Naive thymus-derived CD8-positive, alpha-beta T cell (primary cell): ENCODE measurements at regions not wholly inside any gene's neighbourhood (a gene's known extent, or its start where the extent isn't known, plus 50 kb on each side); places are given as distances from the start of the nearest gene placed in this dataset.

Source experiments
- ATAC-seq, 2 donors: fragments of 150-1000 bp; cut with Tn5 transposase in 1 of 2; sonication (Bioruptor Pico), chemical (Tn5 transposase) in 1 of 2; 1 replicate in 1 of 2; 2 replicates in 1 of 2; pipeline ENCODE4 v1.10.0; 2021; ENCODE audit warnings: mild to moderate bottlenecking in 2 of 2, moderate library complexity in 2 of 2
- POLR2A ChIA-PET: fragments of 350-600 bp; sonication (Branson Sonifier 250); formaldehyde crosslinking; loops from one replicate; lab custom pipeline; 2021; ENCODE audit warnings: antibody characterized with exemption; lab: Charles Lee
- DNase-seq, 10 donors: peaks; one replicate each; pipeline versions ENCODE4 v3.0.0 to v3.0.0-alpha.2; 2020 to 2022
- H3K27ac Mint-ChIP-seq, 10 donors: one replicate each; pipeline ENCODE4 v1.8.0; 2020 to 2022; ENCODE audit warnings: mild to moderate bottlenecking in 10 of 10, mixed read lengths in 10 of 10, moderate library complexity in 4 of 10, inconsistent platforms in 1 of 10
- H3K27me3 Mint-ChIP-seq, 5 donors: one replicate each; pipeline ENCODE4 v1.8.0; 2021 to 2022; ENCODE audit warnings: mixed read lengths in 5 of 5
- H3K36me3 Mint-ChIP-seq, 3 donors: one replicate each; pipeline ENCODE4 v1.8.0; 2020 to 2022; ENCODE audit warnings: mixed read lengths in 3 of 3, mild to moderate bottlenecking in 2 of 3, inconsistent platforms in 1 of 3
- H3K4me1 Mint-ChIP-seq, 4 donors: one replicate each; pipeline ENCODE4 v1.8.0; 2021 to 2022; ENCODE audit warnings: mixed read lengths in 4 of 4
- H3K4me3 Mint-ChIP-seq, 10 donors: one replicate each; pipeline ENCODE4 v1.8.0; 2020 to 2022; ENCODE audit warnings: mild to moderate bottlenecking in 10 of 10, mixed read lengths in 10 of 10, moderate library complexity in 6 of 10, inconsistent platforms in 1 of 10
- H3K9me3 Mint-ChIP-seq, 9 donors: one replicate each; pipeline ENCODE4 v1.8.0; 2020 to 2022; ENCODE audit warnings: mixed read lengths in 9 of 9, mild to moderate bottlenecking in 3 of 9, inconsistent platforms in 1 of 9, moderate library complexity in 1 of 9

DNA sequence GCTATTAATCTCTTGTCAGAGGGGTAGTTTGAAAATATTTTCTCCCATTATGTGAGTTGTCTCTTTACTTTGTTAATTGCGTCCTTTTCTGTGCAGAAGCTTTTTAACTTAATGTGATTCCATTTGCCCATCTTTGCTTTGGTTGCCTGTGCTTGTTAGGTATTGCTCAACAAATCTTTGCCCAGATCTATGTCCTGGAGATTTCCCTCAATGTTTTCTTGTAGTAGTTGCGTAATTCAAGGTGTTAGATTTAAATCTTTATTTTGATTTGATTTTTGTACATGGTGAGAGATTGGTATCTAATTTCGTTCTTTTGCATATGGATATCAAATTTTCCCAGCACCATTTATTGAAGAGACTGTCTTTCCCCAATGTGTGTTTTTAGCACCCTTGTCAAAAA lies 567.2 kb downstream of the DNAJB9 start:
- POLR2A ChIA-PET = no interaction called here
- H3K27ac Mint-ChIP-seq = no peak overlapping the region

DNA sequence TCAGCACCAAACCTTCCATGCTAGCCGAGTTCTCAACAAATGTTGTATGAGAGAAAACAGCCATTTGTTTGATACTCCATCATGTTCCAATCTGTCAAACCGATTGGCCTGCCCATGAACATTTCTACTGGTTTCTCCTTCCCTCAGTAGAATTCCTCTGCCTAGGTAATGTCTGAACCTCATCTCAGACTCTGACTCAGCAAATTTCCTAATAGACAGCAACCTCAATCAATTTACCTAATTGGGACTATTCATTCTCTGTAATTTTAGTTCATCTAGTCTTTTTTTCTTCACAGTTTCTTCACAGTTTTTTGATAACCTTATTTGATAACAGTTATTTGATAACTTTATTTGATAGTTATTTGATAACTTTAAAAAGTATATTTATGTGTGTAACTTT lies 585.1 kb downstream of the DNAJB9 start:
- no peak for DNase-seq
- H3K27me3 Mint-ChIP-seq = no peaks in the 10 kb centered on the region
- H3K36me3 Mint-ChIP-seq = no peaks in the 10 kb centered on the region
- ATAC-seq = no peak
- POLR2A ChIA-PET = no interaction called here
- no peak overlapping the region for H3K27ac Mint-ChIP-seq
- H3K4me3 Mint-ChIP-seq = no peak overlapping the region
- H3K4me1 Mint-ChIP-seq = no peaks in the 10 kb centered on the region
- peaks cover 2 to 25% (median 14%) of the 10 kb centered on the region in 9 donors for H3K9me3 Mint-ChIP-seq

More for the DNA sequence above, 567.2 kb downstream of the DNAJB9 start:
- ATAC-seq = no peak
- DNase-seq = no peak
- peaks cover 4 to 46% (median 18%) of the 10 kb centered on the region in 9 donors for H3K9me3 Mint-ChIP-seq
- no peak overlapping the region for H3K4me3 Mint-ChIP-seq
- no peaks in the 10 kb centered on the region for H3K27me3 Mint-ChIP-seq
- H3K36me3 Mint-ChIP-seq = no peaks in the 10 kb centered on the region
- H3K4me1 Mint-ChIP-seq = no peaks in the 10 kb centered on the region

- H3K36me3 Mint-ChIP-seq = no peaks in the 10 kb centered on the region
- ATAC-seq = no peak
- POLR2A ChIA-PET = no interaction called here
- H3K4me1 Mint-ChIP-seq = no peaks in the 10 kb centered on the region
- no peaks in the 10 kb centered on the region for H3K27me3 Mint-ChIP-seq
- H3K9me3 Mint-ChIP-seq = peaks cover 0 to 16% (median 9%) of the 10 kb centered on the region in 9 donors
- no peak for DNase-seq
- H3K4me3 Mint-ChIP-seq = no peak overlapping the region
- no peak overlapping the region for H3K27ac Mint-ChIP-seq
These were observed 588.6 kb downstream of the DNAJB9 start for GRCh38 chr7:109158246-109158645.

- POLR2A ChIA-PET = no interaction called here
- Mint-ChIP-seq H3K27ac (no peak overlapping the region), H3K4me1 (no peaks in the 10 kb centered on the region), H3K36me3 (no peaks in the 10 kb centered on the region), H3K9me3 (peaks cover 0 to 11% (median 0%) of the 10 kb centered on the region in 9 donors), H3K4me3 (no peak overlapping the region), H3K27me3 (no peaks in the 10 kb centered on the region)
- DNase-seq (no peak), ATAC-seq (no peak)
These were observed 607.0 kb downstream of the DNAJB9 start for GRCh38 chr7:109176661-109177060.

GRCh38 chr7:109178342-109178741 lies 608.7 kb downstream of the DNAJB9 start:
- no peak for ATAC-seq
- no peak overlapping the region for H3K27ac Mint-ChIP-seq
- H3K9me3 Mint-ChIP-seq = peaks cover 0 to 21% (median 5%) of the 10 kb centered on the region in 9 donors
- no peaks in the 10 kb centered on the region for H3K4me1 Mint-ChIP-seq
- H3K36me3 Mint-ChIP-seq = no peaks in the 10 kb centered on the region
- POLR2A ChIA-PET = no interaction called here
- no peaks in the 10 kb centered on the region for H3K27me3 Mint-ChIP-seq
- H3K4me3 Mint-ChIP-seq = no peak overlapping the region
- DNase-seq = no peak

DNA sequence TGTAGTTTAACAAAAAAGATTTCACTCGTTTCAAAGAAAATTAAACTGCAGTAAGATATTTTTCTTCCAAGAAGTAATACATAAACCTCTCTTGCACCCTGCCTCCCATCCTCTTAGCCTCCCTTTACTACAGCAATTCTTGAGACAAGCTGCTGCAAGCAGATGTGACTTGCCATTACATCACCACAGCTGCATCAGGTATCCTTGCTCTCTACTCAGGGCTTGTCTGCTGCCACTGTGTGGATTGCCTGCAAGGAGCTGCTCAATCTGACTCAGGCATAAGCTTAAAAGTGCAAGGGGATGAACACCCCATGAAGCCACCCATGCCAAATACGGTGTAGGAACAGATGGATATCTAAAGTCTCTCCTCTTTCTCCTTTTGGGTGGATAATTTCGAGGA lies 609.9 kb downstream of the DNAJB9 start:
- DNase-seq = no peak
- no peak overlapping the region for H3K27ac Mint-ChIP-seq
- H3K27me3 Mint-ChIP-seq = no peaks in the 10 kb centered on the region
- H3K4me3 Mint-ChIP-seq = no peak overlapping the region
- H3K9me3 Mint-ChIP-seq = peaks cover 0 to 24% (median 11%) of the 10 kb centered on the region in 9 donors
- H3K36me3 Mint-ChIP-seq = no peaks in the 10 kb centered on the region
- no peak for ATAC-seq
- H3K4me1 Mint-ChIP-seq = no peaks in the 10 kb centered on the region
- POLR2A ChIA-PET = no interaction called here

GRCh38 chr7:109190766-109191398 lies 621.2 kb downstream of the DNAJB9 start:
- no peaks in the 10 kb centered on the region for H3K27me3 Mint-ChIP-seq

DNA sequence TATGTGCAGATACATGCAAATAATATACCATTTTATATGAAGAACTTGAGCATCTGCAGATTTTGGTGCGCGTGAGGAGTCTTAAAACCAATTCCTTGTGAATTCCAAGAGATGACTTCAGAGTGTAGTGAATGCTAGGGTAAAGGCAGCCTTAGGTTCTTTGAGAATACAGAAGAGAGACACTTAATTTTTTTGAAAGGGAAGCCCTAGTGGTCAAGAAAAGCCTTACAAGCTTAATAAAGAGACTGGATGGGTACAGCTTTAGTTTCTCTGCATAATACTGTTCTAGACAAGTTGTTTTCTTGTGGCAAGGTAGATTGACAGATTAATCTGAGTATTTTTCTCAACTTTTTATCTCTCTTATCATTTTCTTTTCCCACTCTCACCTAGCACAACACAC lies 636.5 kb downstream of the DNAJB9 start:
- POLR2A ChIA-PET = no interaction called here
- ATAC-seq = no peak
- DNase-seq = no peak
- H3K4me3 Mint-ChIP-seq = no peak overlapping the region
- no peak overlapping the region for H3K27ac Mint-ChIP-seq
- no peaks in the 10 kb centered on the region for H3K4me1 Mint-ChIP-seq
- no peaks in the 10 kb centered on the region for H3K27me3 Mint-ChIP-seq
- peaks cover 2 to 34% (median 11%) of the 10 kb centered on the region in 9 donors for H3K9me3 Mint-ChIP-seq
- no peaks in the 10 kb centered on the region for H3K36me3 Mint-ChIP-seq

More at GRCh38 chr7:109190766-109191398, 621.2 kb downstream of the DNAJB9 start:
- Mint-ChIP-seq H3K36me3 (no peaks in the 10 kb centered on the region), H3K4me1 (peaks cover 0 to 2% (median 0%) of the 10 kb centered on the region in 4 donors), H3K9me3 (peaks cover 0 to 18% (median 7%) of the 10 kb centered on the region in 9 donors), H3K4me3 (no peak overlapping the region), H3K27ac (no peak overlapping the region)
- ATAC-seq (no peak), DNase-seq (no peak)
- POLR2A ChIA-PET = no interaction called here

DNA sequence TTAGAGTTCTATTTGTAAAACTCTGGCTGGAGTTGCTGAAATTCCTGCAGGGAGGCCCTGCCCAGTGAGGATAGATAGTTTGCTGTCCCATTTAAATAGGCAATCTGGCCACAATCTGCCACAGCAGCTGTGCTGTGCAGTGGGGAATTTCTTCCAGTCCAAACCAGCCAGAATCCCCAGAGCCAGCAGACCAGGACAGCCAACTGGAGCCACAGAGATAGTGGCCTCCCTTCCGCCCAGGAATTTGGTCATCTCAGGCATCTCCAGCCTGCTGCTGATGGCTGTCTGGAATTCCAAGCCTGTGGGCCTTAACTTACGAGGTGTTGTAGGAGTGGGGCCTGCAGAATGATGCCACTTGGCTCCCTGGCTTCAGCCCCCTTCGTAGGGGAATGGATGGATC lies 643.4 kb downstream of the DNAJB9 start:
- ATAC-seq (no peak), DNase-seq (no peak)
- Mint-ChIP-seq H3K27ac (no peak overlapping the region), H3K36me3 (no peaks in the 10 kb centered on the region), H3K9me3 (peaks cover 0 to 20% (median 2%) of the 10 kb centered on the region in 9 donors), H3K4me1 (no peaks in the 10 kb centered on the region), H3K4me3 (no peak overlapping the region), H3K27me3 (no peaks in the 10 kb centered on the region)
- POLR2A ChIA-PET = no interaction called here

GRCh38 chr7:109215341-109215740 lies 645.7 kb downstream of the DNAJB9 start:
- H3K9me3 Mint-ChIP-seq = peaks cover 0 to 15% (median 1%) of the 10 kb centered on the region in 9 donors
- DNase-seq = no peak
- no peaks in the 10 kb centered on the region for H3K36me3 Mint-ChIP-seq
- ATAC-seq = no peak
- POLR2A ChIA-PET = no interaction called here
- H3K27ac Mint-ChIP-seq = no peak overlapping the region
- no peaks in the 10 kb centered on the region for H3K27me3 Mint-ChIP-seq
- no peaks in the 10 kb centered on the region for H3K4me1 Mint-ChIP-seq
- no peak overlapping the region for H3K4me3 Mint-ChIP-seq

- no peak overlapping the region for H3K27ac Mint-ChIP-seq
- no peaks in the 10 kb centered on the region for H3K36me3 Mint-ChIP-seq
- H3K9me3 Mint-ChIP-seq = peaks cover 0 to 3% (median 0%) of the 10 kb centered on the region in 9 donors
- H3K27me3 Mint-ChIP-seq = no peaks in the 10 kb centered on the region
- no peak overlapping the region for H3K4me3 Mint-ChIP-seq
- ATAC-seq = no peak
- H3K4me1 Mint-ChIP-seq = no peaks in the 10 kb centered on the region
- DNase-seq = no peak
- POLR2A ChIA-PET = no interaction called here
These were observed 654.4 kb downstream of the DNAJB9 start for GRCh38 chr7:109224100-109224499.

GRCh38 chr7:109226699-109227098 lies 657.0 kb downstream of the DNAJB9 start:
- Mint-ChIP-seq H3K36me3 (no peaks in the 10 kb centered on the region), H3K27me3 (no peaks in the 10 kb centered on the region), H3K27ac (no peak overlapping the region), H3K4me1 (no peaks in the 10 kb centered on the region), H3K9me3 (peaks cover 0 to 10% (median 4%) of the 10 kb centered on the region in 9 donors), H3K4me3 (no peak overlapping the region)
- no peak for DNase-seq
- ATAC-seq = no peak
- POLR2A ChIA-PET = no interaction called here

DNA sequence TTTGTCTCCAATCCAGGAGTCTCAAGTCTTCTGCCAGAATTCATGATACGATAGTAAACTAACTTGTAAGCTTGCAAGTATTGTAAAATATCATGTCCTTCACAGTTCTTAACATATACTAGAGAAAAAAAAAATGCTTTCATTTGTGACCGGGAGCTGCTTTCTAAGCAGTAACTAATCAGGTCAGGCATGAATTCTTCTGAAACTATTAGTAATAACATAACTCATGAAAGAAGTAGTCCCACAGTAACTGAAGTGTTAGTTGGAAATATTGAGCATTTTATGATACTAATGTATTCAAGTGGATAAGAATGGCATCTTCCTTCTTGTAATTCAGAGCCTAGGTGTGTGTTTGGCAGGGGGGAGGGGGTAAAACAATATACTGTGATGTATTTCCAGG lies 665.6 kb downstream of the DNAJB9 start:
- ATAC-seq (no peak), DNase-seq (no peak)
- Mint-ChIP-seq H3K27me3 (no peaks in the 10 kb centered on the region), H3K4me3 (no peak overlapping the region), H3K27ac (no peak overlapping the region), H3K9me3 (peaks cover 1 to 33% (median 15%) of the 10 kb centered on the region in 9 donors), H3K4me1 (no peaks in the 10 kb centered on the region), H3K36me3 (no peaks in the 10 kb centered on the region)
- POLR2A ChIA-PET = no interaction called here
